ENCODE measurements at regions not wholly inside any gene's neighbourhood (a gene's known extent, or its start where the extent isn't known, plus 50 kb on each side); places are given as distances from the start of the nearest gene placed in this dataset.

DNA sequence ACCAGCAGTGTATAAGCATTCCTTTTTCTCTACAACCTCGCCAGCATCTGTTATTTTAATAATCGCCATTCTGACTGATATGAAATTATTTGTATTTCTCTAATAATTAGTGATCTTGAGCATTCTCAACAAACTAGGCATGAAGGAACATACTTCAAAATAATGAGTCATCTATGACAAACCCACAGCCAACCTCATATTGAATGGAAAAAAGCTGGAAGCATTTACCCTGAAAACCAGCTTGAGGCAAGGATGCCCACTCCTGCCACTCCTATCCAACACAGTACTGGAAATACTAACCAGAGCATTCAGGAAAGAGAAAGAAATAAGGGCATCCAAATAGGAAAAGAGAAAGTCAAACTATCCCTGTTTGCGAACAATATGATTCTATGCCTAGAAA lies 390.6 kb upstream of the ID4 start:
- TF ChIP-seq E2F4 (IDR thresholded peaks at IDR 0.05; ENCODE audit: low read depth, low read length) (no peak), HCFC1 (IDR thresholded peaks at IDR 0.05; ENCODE audit: low read length) (no peak), CBX3 (IDR thresholded peaks at IDR 0.05; ENCODE audit: borderline replicate concordance, low read depth) (no peak), SREBF1 (IDR thresholded peaks at IDR 0.05; ENCODE audit: low read length) (no peak)
- TF ChIP-seq, protein P1, sequence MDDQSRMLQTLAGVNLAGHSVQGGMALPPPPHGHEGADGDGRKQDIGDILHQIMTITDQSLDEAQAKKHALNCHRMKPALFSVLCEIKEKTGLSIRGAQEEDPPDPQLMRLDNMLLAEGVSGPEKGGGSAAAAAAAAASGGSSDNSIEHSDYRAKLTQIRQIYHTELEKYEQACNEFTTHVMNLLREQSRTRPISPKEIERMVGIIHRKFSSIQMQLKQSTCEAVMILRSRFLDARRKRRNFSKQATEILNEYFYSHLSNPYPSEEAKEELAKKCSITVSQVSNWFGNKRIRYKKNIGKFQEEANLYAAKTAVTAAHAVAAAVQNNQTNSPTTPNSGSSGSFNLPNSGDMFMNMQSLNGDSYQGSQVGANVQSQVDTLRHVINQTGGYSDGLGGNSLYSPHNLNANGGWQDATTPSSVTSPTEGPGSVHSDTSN (IDR thresholded peaks at IDR 0.05; ENCODE audit: insufficient replicate concordance, low read depth, low read length) = no peak
- no peak for DNase-seq (ENCODE audit: low read depth, low spot score)
- no TSS peak for BruUV-seq (replicated peaks)
- Histone ChIP-seq H3K9ac (ENCODE audit: control insufficient read depth, insufficient read depth, low read length) (no peak overlapping the region), H3K27me3 (replicated peaks in 1 of 2; ENCODE audit: control insufficient read depth in 2 of 2, insufficient read depth in 2 of 2, low read length in 1 of 2) (no peaks in the 10 kb centered on the region), H4K20me1 (ENCODE audit: control insufficient read depth, insufficient read depth) (no peaks in the 10 kb centered on the region), H3K4me1 (ENCODE audit: control insufficient read depth, insufficient read depth, low read length) (no peaks in the 10 kb centered on the region), H3K4me3 (no peak overlapping the region), H3K27ac (ENCODE audit: control insufficient read depth, insufficient read depth) (no peak overlapping the region), H2AFZ (ENCODE audit: control insufficient read depth, low read depth, low read length) (no peak overlapping the region), H3K4me2 (ENCODE audit: control insufficient read depth, insufficient read depth) (no peak overlapping the region), H3K36me3 (ENCODE audit: control insufficient read depth in 2 of 2, insufficient read depth in 2 of 2, low read length in 1 of 2) (no peaks in the 10 kb centered on the region), H3K79me2 (ENCODE audit: control insufficient read depth, insufficient read depth, low read length) (no peaks in the 10 kb centered on the region), H3K9me3 (replicated peaks; ENCODE audit: control insufficient read depth, insufficient read depth, low read length) (no peaks in the 10 kb centered on the region)
- RAD21 ChIA-PET (ENCODE audit: unreplicated experiment) = no interaction called here
- FAIRE-seq = no peak
- SMC1A ChIA-PET (ENCODE audit: uncharacterized antibody, unreplicated experiment) = no interaction called here
- POLR2A ChIA-PET = no interaction called here
- CTCF ChIA-PET = no interaction called here
- ATAC-seq = no peak
- WGBS (ENCODE audit: insufficient coverage, insufficient replicate concordance, low lambda C conversion rate, missing lambda C conversion rate) = 14% methylated on average over 3 of the region's 3 CpGs
- intact Hi-C loops (cut with micrococcal nuclease; ENCODE audit: unreplicated experiment) (no loop called here), in situ Hi-C loops (cut with MboI) (no loop called here)

DNA sequence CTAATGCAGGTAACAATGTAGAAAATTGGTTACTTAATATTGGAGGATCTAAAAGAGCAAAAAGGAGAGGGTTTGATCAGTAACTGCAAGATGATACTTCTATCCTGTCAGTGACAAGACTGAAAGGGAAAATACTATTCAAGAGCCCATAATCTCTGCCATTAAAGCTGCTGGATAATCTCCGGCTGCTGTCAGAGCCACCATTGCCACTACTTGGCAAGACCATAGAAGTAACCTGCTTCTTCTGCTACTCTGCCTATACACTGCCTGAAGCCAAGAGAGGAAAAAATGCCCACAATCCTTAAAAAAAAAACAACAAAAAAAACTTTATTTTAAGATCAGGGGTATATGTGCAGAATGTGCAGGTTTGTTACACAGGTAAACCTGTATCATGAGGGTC lies 386.5 kb upstream of the ID4 start:
- WGBS (ENCODE audit: insufficient coverage, insufficient replicate concordance, low lambda C conversion rate, missing lambda C conversion rate) = 46% methylated on average over 1 of the region's 1 CpG
- POLR2A ChIA-PET = no interaction called here
- no peak for ATAC-seq
- TF ChIP-seq USF2 (IDR thresholded peaks at IDR 0.05; ENCODE audit: borderline replicate concordance, low read depth, low read length) (no peak), RAD51 (IDR thresholded peaks at IDR 0.05) (no peak), PML (IDR thresholded peaks at IDR 0.05; ENCODE audit: low read length) (no peak), IKZF1 (conservative IDR thresholded peaks at IDR 0.05) (no peak), ESRRA (IDR thresholded peaks at IDR 0.05; ENCODE audit: low read length) (no peak), STAT3 (IDR thresholded peaks at IDR 0.05; ENCODE audit: low read depth, low read length) (no peak), ELK1 (IDR thresholded peaks at IDR 0.05; ENCODE audit: low read depth, low read length) (no peak), CHD4 (IDR thresholded peaks at IDR 0.05) (no peak), DPF2 (IDR thresholded peaks at IDR 0.05) (no peak), RBBP5 (conservative IDR thresholded peaks at IDR 0.05) (no peak)

More for the DNA sequence above, 386.5 kb upstream of the ID4 start:
- FAIRE-seq = no peak
- RAD21 ChIA-PET (ENCODE audit: unreplicated experiment) = no interaction called here
- Histone ChIP-seq H3K4me2 (ENCODE audit: control insufficient read depth, insufficient read depth) (no peak overlapping the region), H3K9me3 (replicated peaks; ENCODE audit: control insufficient read depth, insufficient read depth, low read length) (no peaks in the 10 kb centered on the region), H3K27ac (ENCODE audit: control insufficient read depth, insufficient read depth) (no peak overlapping the region), H2AFZ (ENCODE audit: control insufficient read depth, low read depth, low read length) (no peak overlapping the region), H3K79me2 (ENCODE audit: control insufficient read depth, insufficient read depth, low read length) (no peaks in the 10 kb centered on the region), H4K20me1 (ENCODE audit: control insufficient read depth, insufficient read depth) (no peaks in the 10 kb centered on the region), H3K4me3 (no peak overlapping the region), H3K27me3 (replicated peaks in 1 of 2; ENCODE audit: control insufficient read depth in 2 of 2, insufficient read depth in 2 of 2, low read length in 1 of 2) (no peaks in the 10 kb centered on the region), H3K9ac (ENCODE audit: control insufficient read depth, insufficient read depth, low read length) (no peak overlapping the region), H3K36me3 (ENCODE audit: control insufficient read depth in 2 of 2, insufficient read depth in 2 of 2, low read length in 1 of 2) (no peaks in the 10 kb centered on the region), H3K4me1 (ENCODE audit: control insufficient read depth, insufficient read depth, low read length) (no peaks in the 10 kb centered on the region)
- CTCF ChIA-PET = no interaction called here
- no peak for DNase-seq (ENCODE audit: low read depth, low spot score)
- intact Hi-C loops (cut with micrococcal nuclease; ENCODE audit: unreplicated experiment) (no loop called here), in situ Hi-C loops (cut with MboI) (no loop called here)
- SMC1A ChIA-PET (ENCODE audit: uncharacterized antibody, unreplicated experiment) = no interaction called here
- no TSS peak for BruUV-seq (replicated peaks)

All from GM12878 (cell line).